Hematopoietic multipotent progenitor cell (in vitro differentiated cells): ENCODE measurements at regions not wholly inside any gene's neighbourhood (a gene's known extent, or its start where the extent isn't known, plus 50 kb on each side); places are given as distances from the start of the nearest gene placed in this dataset.
A peak's percentile ranks its signal among the peaks of the same experiment; 100 is the strongest.
"Not testable (repeated sequence)": the region's sequence is repeated elsewhere in the genome, so short reads cannot be mapped to it uniquely, and the experiment has no call there.

Source experiments
- DNase-seq, 3 donors: peaks; one replicate each; pipeline ENCODE4 v3.0.0-alpha.2; 2011 to 2015; ENCODE audit warnings: low read depth in 2 of 3, low spot score in 2 of 3

GRCh38 chr7:89761173-89761572 lies 393.1 kb upstream of the STEAP1 start:
- DNase-seq = no peak

GRCh38 chr7:89770161-89770560 lies 384.1 kb upstream of the STEAP1 start:
- DNase-seq = peak in 2 of 3 donors; percentile 62 to 84

GRCh38 chr7:89771003-89771636 lies 383.1 kb upstream of the STEAP1 start:
- peak in 2 of 3 donors; percentile 13 to 48 for DNase-seq

GRCh38 chr7:89772276-89772675 lies 382.0 kb upstream of the STEAP1 start:
- DNase-seq = no peak

- DNase-seq = no peak
Observed at GRCh38 chr7:89773611-89774010, 380.7 kb upstream of the STEAP1 start.

GRCh38 chr7:89775459-89775858 lies 378.8 kb upstream of the STEAP1 start:
- no peak for DNase-seq

- DNase-seq = no peak
Observed at GRCh38 chr7:89776980-89777379, 377.3 kb upstream of the STEAP1 start.

GRCh38 chr7:89777499-89777898 lies 376.8 kb upstream of the STEAP1 start:
- DNase-seq = no peak

- DNase-seq = no peak
Observed at GRCh38 chr7:89780291-89780690, 374.0 kb upstream of the STEAP1 start.

- no peak for DNase-seq
Observed at GRCh38 chr7:89796481-89796880, 357.8 kb upstream of the STEAP1 start.

- DNase-seq = no peak
Observed at GRCh38 chr7:89797965-89798598, 356.2 kb upstream of the STEAP1 start.

- no peak for DNase-seq
Observed at GRCh38 chr7:89798599-89798996, 355.7 kb upstream of the STEAP1 start.

- no peak for DNase-seq
Observed at GRCh38 chr7:89800761-89801160, 353.5 kb upstream of the STEAP1 start.

- DNase-seq = no peak
Observed at GRCh38 chr7:89809291-89809690, 345.0 kb upstream of the STEAP1 start.

GRCh38 chr7:89813081-89813480 lies 341.2 kb upstream of the STEAP1 start:
- no peak for DNase-seq

GRCh38 chr7:89826121-89826520 lies 328.1 kb upstream of the STEAP1 start:
- no peak for DNase-seq

GRCh38 chr7:89826557-89826956 lies 327.7 kb upstream of the STEAP1 start:
- DNase-seq = no peak

- no peak for DNase-seq
Observed at GRCh38 chr7:89837515-89837914, 316.8 kb upstream of the STEAP1 start.

GRCh38 chr7:89839329-89839728 lies 314.9 kb upstream of the STEAP1 start:
- no peak for DNase-seq

GRCh38 chr7:89845952-89846351 lies 308.3 kb upstream of the STEAP1 start:
- no peak for DNase-seq

GRCh38 chr7:89849052-89849451 lies 305.2 kb upstream of the STEAP1 start:
- no peak for DNase-seq

- not testable (repeated sequence) for DNase-seq
Observed at GRCh38 chr7:89857053-89857452, 297.2 kb upstream of the STEAP1 start.

- DNase-seq = no peak
Observed at GRCh38 chr7:89857767-89858166, 296.5 kb upstream of the STEAP1 start.
